MCF 10A (cell line): ENCODE measurements at regions not wholly inside any gene's neighbourhood (a gene's known extent, or its start where the extent isn't known, plus 50 kb on each side); places are given as distances from the start of the nearest gene placed in this dataset.

ENCODE experiments used
- BruUV-seq: library from RNA; stranded (reverse); fragments of 400-500 nt; replicated peaks from 2 replicates; lab custom pipeline; 2021; lab: Mats Ljungman, UMichigan
- CTCF ChIA-PET: fragments of 300-600 bp; sonication (Branson Sonifier 250); formaldehyde crosslinking; extraction: SDS; loops from one replicate; lab custom pipeline; 2021; ENCODE audit warnings: antibody characterized with exemption, inconsistent platforms; lab: Yijun Ruan, JAX
- POLR2A ChIA-PET: fragments of 300-600, 350-650 bp; sonication (Branson Sonifier 250); formaldehyde crosslinking; extraction: SDS; loops from one replicate; lab custom pipeline; 2020; ENCODE audit warnings: antibody characterized with exemption, inconsistent platforms; lab: Yijun Ruan, JAX
- DNase-seq: peaks from one replicate; pipeline ENCODE4 v3.0.0-alpha.2; 2018; ENCODE audit not compliant: unreplicated experiment
- H3K27ac Mint-ChIP-seq: one replicate; pipeline ENCODE4 v1.8.0; 2022; ENCODE audit warnings: mild to moderate bottlenecking, low read depth, mixed read lengths; ENCODE audit not compliant: unreplicated experiment
- H3K27me3 Mint-ChIP-seq: one replicate; pipeline ENCODE4 v1.8.0; 2022; ENCODE audit warnings: mixed read lengths; ENCODE audit not compliant: insufficient read depth, unreplicated experiment
- H3K36me3 Mint-ChIP-seq: one replicate; pipeline ENCODE4 v1.8.0; 2022; ENCODE audit warnings: mild to moderate bottlenecking, moderate library complexity, mixed read lengths; ENCODE audit not compliant: insufficient read depth, unreplicated experiment
- H3K4me1 Mint-ChIP-seq: one replicate; pipeline ENCODE4 v1.8.0; 2022; ENCODE audit warnings: mixed read lengths; ENCODE audit not compliant: insufficient read depth, unreplicated experiment
- H3K4me3 Mint-ChIP-seq: one replicate; pipeline ENCODE4 v1.8.0; 2022; ENCODE audit warnings: mild to moderate bottlenecking, moderate library complexity, mixed read lengths; ENCODE audit not compliant: unreplicated experiment
- H3K9me3 Mint-ChIP-seq: one replicate; pipeline ENCODE4 v1.8.0; 2022; ENCODE audit warnings: mixed read lengths; ENCODE audit not compliant: unreplicated experiment
- intact Hi-C: fragments of 100-400 bp; cut with micrococcal nuclease; formaldehyde crosslinking; loops from 2 replicates; pipeline ENCODE4 v1.14.1; 2022
- TF ChIP-seq, protein P1 (sequence below): fragments of 200-600 bp; IDR thresholded peaks from one replicate; pipeline ENCODE4 v1.8.0; 2022; ENCODE audit warnings: antibody characterized with exemption, mild to moderate bottlenecking; ENCODE audit not compliant: unreplicated experiment

DNA sequence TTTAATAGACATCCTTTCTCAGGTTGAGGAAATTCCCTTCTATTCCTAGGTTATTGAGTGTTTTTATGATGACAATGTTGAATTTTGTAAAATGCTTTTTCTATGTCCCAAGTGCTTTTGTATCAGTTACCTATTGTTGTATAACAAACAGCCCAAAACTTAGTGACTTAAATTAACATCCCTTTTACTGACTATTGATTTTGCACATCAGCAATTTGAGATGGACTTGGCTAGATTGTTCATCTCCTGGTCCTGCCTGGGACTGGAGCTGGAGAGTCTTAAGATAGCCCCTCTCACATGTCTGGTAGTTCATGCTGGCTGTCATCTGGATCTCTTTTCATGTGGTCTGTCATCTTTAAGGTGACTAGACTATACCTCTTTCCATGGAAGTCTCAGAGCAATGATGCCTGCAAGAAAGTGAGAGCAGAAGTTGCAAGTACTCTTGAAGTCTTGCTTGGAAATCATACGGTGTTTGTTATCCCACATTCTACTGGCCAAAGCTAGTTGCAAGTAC is 132.6 kb downstream of the RPAP3 start:
- no TSS peak for BruUV-seq
- ChIA-PET POLR2A (no interaction called here), CTCF (interaction anchor here (0.7 kb wide), 1 partner anchor 372 kb away, joined by 3 read pairs; no protein-coding TSS in a partner anchor)

DNA sequence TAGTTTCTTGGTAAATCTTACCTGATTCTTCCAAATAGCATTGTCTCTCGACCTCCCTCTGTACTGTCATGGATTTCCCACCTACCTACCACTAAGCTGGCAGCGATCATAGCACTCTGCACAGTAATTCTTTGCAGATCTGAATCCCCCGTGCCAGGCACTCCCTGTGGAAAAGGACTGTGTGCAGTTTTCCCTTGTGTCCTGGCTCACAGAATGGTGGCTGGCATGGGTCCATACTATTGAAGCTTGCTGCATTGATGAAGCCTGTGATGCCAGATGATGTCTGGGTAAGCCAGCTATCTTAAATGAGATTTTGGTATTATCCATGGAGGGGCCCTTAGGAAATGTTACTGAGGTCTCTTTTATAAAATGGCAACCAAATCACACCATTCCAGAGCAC is 135.7 kb downstream of the RPAP3 start:
- Mint-ChIP-seq H3K36me3 (no peaks in the 10 kb centered on the region), H3K4me1 (no peaks in the 10 kb centered on the region), H3K27ac (no peak overlapping the region), H3K27me3 (peaks cover 28% of the 10 kb centered on the region), H3K9me3 (no peaks in the 10 kb centered on the region), H3K4me3 (no peak overlapping the region)
- TF ChIP-seq, protein P1, sequence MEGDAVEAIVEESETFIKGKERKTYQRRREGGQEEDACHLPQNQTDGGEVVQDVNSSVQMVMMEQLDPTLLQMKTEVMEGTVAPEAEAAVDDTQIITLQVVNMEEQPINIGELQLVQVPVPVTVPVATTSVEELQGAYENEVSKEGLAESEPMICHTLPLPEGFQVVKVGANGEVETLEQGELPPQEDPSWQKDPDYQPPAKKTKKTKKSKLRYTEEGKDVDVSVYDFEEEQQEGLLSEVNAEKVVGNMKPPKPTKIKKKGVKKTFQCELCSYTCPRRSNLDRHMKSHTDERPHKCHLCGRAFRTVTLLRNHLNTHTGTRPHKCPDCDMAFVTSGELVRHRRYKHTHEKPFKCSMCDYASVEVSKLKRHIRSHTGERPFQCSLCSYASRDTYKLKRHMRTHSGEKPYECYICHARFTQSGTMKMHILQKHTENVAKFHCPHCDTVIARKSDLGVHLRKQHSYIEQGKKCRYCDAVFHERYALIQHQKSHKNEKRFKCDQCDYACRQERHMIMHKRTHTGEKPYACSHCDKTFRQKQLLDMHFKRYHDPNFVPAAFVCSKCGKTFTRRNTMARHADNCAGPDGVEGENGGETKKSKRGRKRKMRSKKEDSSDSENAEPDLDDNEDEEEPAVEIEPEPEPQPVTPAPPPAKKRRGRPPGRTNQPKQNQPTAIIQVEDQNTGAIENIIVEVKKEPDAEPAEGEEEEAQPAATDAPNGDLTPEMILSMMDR, result no peak
- CTCF ChIA-PET, result interaction anchor here (0.5 kb wide), 1 partner anchor 234 kb away, joined by 3 read pairs; no protein-coding TSS in a partner anchor
- BruUV-seq, result no TSS peak
- POLR2A ChIA-PET, result interaction anchor here (0.7 kb wide), 1 partner anchor 83 kb away, joined by 3 read pairs; no protein-coding TSS in a partner anchor
- intact Hi-C loops, result no loop called here
- DNase-seq, result no peak

More for the DNA sequence above, 132.6 kb downstream of the RPAP3 start:
- peaks cover 54% of the 10 kb centered on the region for H3K27me3 Mint-ChIP-seq
- TF ChIP-seq, protein P1, result no peak
- H3K4me3 Mint-ChIP-seq, result no peak overlapping the region
- H3K36me3 Mint-ChIP-seq, result no peaks in the 10 kb centered on the region
- H3K9me3 Mint-ChIP-seq, result no peaks in the 10 kb centered on the region
- H3K4me1 Mint-ChIP-seq, result no peaks in the 10 kb centered on the region
- no peak overlapping the region for H3K27ac Mint-ChIP-seq
- intact Hi-C loops, result no loop called here
- no peak for DNase-seq

DNA sequence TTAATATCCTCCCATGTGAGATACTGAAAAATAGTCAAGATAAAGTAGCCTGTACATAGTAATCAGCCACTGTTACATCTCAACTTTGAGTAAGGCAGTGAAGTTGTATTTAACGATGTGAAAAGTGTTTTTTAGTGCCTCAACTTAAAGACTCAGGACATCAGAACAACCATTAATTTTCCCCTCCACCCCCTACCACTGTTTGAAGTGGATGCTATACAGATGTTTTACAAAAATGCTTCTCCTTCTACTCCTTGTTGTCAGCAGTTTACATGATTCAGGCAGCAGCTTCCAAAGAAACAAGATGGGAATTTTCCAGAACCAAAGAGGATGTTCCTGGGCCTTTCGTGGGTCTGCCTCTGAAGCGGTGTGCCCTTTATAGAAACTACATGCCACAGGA is 143.6 kb downstream of the RPAP3 start:
- intact Hi-C loops, result no loop called here
- no TSS peak for BruUV-seq
- H3K4me1 Mint-ChIP-seq, result no peaks in the 10 kb centered on the region
- no peak overlapping the region for H3K4me3 Mint-ChIP-seq
- ChIA-PET CTCF (interaction anchor here (0.6 kb wide), 1 partner anchor 75 kb away, joined by 3 read pairs; no protein-coding TSS in a partner anchor), POLR2A (no interaction called here)
- no peaks in the 10 kb centered on the region for H3K36me3 Mint-ChIP-seq
- H3K9me3 Mint-ChIP-seq, result no peaks in the 10 kb centered on the region
- no peak for DNase-seq
- no peaks in the 10 kb centered on the region for H3K27me3 Mint-ChIP-seq
- no peak overlapping the region for H3K27ac Mint-ChIP-seq
- TF ChIP-seq, protein P1, result no peak

DNA sequence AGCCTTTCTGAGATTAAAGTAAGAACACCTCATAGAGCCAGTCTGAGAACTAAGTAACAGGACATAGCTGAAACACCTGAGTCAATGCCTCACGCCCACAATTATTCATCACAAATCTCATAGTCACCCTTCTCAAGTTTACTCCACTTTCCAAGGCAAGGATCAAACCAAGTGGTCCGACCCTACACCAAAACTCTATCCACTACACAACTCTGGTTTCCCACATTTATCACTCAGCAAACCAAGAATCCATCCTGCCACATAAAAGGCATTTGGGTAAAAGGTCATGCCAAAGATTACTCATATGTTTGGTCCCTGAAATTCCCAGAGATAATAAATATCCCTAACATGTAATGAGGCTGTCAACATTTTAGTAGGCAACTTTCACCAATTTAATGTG is 144.1 kb downstream of the RPAP3 start:
- Mint-ChIP-seq H3K27ac (no peak overlapping the region), H3K27me3 (no peaks in the 10 kb centered on the region), H3K9me3 (no peaks in the 10 kb centered on the region), H3K4me1 (peaks cover 4% of the 10 kb centered on the region), H3K36me3 (no peaks in the 10 kb centered on the region), H3K4me3 (no peak overlapping the region)
- TF ChIP-seq, protein P1, result no peak
- no TSS peak for BruUV-seq
- intact Hi-C loops, result no loop called here
- POLR2A ChIA-PET, result no interaction called here
- no peak for DNase-seq
- CTCF ChIA-PET, result interaction anchor here (0.6 kb wide), 1 partner anchor 75 kb away, joined by 3 read pairs; no protein-coding TSS in a partner anchor
